HG03108 (cell line): ENCODE measurements at regions not wholly inside any gene's neighbourhood (a gene's known extent, or its start where the extent isn't known, plus 50 kb on each side); places are given as distances from the start of the nearest gene placed in this dataset.

Experiments used
- ATAC-seq: cut with Tn5 transposase; IDR thresholded peaks from one replicate; pipeline ENCODE4 v1.9.1; 2021; ENCODE audit warnings: moderate library complexity; ENCODE audit not compliant: unreplicated experiment

DNA sequence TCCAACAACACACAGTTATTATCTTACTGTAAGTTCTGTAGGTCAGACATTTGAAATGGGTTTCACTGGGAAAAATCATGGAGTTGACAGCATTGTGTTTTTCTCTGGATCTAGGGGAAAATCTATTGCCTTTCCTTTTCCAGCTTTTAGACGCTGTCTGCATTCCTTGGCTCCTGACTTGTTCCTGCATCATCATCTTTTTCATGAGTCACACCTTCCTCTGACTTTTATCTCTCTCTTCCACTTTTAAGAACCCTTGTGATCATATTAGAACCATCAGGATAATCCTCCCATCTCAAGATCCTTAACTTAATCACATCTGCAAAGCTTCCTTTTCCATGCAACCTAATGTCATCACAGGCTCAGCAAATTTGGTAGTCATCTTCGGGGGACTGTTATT is 1454.8 kb downstream of the RPA4 start:
- no peak for ATAC-seq

GRCh38 chrX:98350940-98351339 is 1467.2 kb downstream of the RPA4 start:
- no peak for ATAC-seq

- ATAC-seq, result no peak
Measured at GRCh38 chrX:98357146-98357545, 1473.4 kb downstream of the RPA4 start.

DNA sequence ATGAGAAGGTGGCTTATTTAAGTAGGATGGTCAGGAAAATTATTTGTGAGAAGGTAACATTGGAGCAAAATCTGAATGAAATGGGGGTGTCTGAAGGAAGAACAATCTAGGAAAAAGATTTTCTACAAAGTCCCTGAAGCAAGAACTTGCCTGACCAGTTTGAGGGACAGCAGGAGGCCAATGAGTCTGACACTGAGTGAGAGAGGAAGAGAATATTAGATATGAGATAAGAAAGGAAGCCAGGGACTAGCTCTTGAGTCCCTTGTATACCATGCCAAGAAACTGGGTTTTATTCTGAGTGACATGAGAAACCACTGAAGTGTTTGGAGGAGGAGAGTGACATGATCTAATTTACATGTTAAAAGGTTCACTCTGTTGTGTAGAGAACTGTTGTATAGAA is 1478.9 kb downstream of the RPA4 start:
- no peak for ATAC-seq

- ATAC-seq, result no peak
Measured at GRCh38 chrX:98371994-98372393, 1488.3 kb downstream of the RPA4 start.

DNA sequence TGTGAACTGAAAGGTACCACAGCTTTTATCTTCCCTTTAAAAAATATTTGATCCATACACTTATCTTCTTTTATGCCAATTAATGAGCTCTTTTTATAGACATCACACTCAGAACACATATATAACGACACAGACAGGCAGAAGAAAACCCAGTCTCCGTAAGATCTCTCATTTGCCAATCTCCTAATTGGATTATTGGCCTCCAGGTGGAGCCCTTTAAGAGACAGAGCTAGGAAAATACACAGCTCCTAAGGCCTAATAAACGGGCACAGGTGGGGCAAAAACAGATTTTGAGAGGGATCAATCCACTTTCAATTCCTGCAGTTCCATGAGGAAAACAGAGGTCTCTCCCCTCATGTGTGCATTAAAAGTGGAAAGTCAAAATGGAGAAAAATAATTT is 1495.4 kb downstream of the RPA4 start:
- ATAC-seq, result no peak

GRCh38 chrX:98380106-98380505 is 1496.4 kb downstream of the RPA4 start:
- ATAC-seq, result no peak

DNA sequence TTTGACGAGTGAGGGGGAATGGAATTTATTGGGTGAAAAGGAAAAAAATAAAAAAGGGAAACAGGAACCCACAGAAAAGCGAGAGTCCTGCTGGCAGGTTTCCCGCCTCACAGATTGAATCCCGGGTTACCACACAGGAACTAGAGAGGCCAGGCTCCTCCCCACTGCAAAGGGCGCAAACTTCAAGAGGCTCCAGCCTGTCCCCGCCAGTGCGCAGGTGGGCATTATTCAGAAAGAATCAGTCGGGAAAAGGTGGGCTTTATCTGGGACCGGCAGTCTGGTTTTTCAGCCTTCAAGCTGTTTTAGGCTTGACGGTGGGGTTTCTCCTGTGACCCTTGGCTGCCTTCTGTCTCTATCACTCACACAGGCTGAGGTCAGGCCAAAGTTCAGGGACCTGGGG is 1496.8 kb downstream of the RPA4 start:
- no peak for ATAC-seq

DNA sequence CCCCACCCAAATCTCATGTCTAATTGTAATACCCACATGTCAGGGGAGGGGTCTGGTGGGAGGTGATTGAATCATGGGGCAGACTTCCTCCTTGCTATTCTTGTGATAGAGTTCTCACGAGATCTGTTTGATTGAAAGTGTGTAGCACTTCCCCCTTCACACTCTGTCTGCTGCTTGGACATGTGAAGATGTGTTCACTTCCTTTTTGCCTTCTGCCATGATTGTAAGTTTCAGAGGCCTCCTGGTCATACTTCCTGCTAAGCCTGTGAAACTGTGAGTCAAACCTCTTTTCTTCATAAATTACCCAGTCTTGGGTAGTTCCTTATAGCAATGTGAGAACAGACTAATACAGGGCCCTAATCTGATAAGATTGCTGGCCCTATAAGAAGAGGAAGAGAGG is 1514.8 kb downstream of the RPA4 start:
- ATAC-seq, result no peak

GRCh38 chrX:98405376-98405775 is 1521.7 kb downstream of the RPA4 start:
- no peak for ATAC-seq

- no peak for ATAC-seq
Measured at GRCh38 chrX:98407584-98407983, 1523.9 kb downstream of the RPA4 start.

- no peak for ATAC-seq
Measured at GRCh38 chrX:98409867-98410266, 1526.2 kb downstream of the RPA4 start.

- ATAC-seq, result no peak
Measured at GRCh38 chrX:98412058-98412457, 1528.3 kb downstream of the RPA4 start.

GRCh38 chrX:98422536-98422935 is 1538.8 kb downstream of the RPA4 start:
- ATAC-seq, result no peak

DNA sequence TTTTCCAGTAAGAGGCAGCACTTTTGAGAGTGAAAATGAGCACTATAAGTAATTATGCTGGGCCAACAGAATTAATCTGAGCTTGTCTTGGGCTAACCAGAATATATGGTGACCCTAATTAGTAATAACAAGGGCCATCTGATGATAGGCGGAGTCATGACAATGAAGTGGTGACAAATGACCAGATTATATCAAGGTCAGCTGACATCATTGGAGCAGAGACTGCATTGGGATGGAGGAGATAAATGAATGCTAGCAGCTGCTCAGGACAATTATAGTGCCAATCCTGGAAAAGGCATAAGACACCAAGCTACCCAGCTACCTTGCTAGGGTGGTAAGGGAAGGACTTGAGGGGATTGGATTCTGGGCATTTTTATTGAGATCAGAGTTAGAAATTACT is 1548.7 kb downstream of the RPA4 start:
- ATAC-seq, result no peak

- ATAC-seq, result no peak
Measured at GRCh38 chrX:98448524-98448923, 1564.8 kb downstream of the RPA4 start.

GRCh38 chrX:98452456-98452855 is 1568.7 kb downstream of the RPA4 start:
- ATAC-seq, result no peak

DNA sequence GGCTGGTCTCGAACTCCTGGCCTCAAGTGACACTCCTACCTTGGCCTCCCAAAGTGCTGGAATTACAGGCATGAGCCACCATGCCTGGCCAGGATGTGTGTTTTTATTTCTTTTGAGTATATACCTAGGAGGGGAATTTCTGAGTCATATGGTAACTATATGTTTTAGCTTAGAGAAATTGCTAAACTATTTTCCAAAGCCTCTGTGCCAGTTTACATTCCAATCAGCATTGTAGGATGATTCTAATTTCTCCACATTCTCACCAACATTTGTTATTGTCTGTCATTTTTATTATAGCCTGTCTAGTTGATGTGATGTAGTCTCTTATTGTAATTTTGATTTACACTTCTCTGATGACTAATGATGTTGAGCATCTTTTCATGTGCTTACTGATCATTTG is 1576.0 kb downstream of the RPA4 start:
- ATAC-seq, result no peak

GRCh38 chrX:98480606-98481005 is 1596.9 kb downstream of the RPA4 start:
- ATAC-seq, result no peak

DNA sequence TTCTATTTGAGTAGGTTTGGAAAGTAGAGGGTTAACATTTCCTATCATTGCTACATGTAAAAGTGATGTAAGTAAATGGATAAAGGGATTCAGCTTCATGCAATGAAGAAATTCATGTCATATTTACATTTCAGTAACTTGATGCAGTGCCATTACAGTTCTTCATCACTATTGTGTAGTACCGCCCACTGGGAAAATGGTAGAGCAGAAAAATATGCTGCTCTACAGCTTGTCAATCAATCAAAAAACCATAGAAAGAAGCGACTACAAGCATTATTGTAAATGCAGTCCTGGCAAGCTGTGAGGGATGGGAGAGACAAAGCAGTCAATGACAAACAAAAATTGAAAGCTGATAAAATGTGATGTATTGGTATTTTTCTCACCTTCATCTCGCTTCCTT is 1597.9 kb downstream of the RPA4 start:
- no peak for ATAC-seq

DNA sequence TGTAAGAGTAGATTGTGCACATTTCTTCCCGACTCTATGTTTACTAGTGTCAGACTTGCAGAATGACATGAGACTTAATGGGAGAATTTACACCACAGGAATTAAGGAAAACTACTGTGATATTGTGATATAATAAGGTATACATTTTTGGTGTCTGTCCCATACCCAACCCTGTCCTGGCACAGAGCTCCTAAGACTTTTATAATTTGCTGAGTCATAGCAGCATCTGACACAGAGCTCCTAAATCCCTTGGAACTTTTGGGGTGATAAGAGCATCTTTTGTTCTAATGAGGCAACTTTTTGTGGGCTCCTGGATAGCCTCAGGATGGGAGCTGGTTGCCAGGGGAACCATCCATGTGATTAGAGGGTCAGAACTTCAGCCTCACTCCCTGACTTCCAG is 1607.0 kb downstream of the RPA4 start:
- ATAC-seq, result no peak

- ATAC-seq, result no peak
Measured at GRCh38 chrX:98501426-98501825, 1617.7 kb downstream of the RPA4 start.

- no peak for ATAC-seq
Measured at GRCh38 chrX:98506907-98507306, 1623.2 kb downstream of the RPA4 start.

GRCh38 chrX:98514032-98514431 is 1630.3 kb downstream of the RPA4 start:
- ATAC-seq, result no peak
